Psoas muscle (tissue), 7 donors: ENCODE measurements at regions not wholly inside any gene's neighbourhood (a gene's known extent, or its start where the extent isn't known, plus 50 kb on each side); places are given as distances from the start of the nearest gene placed in this dataset.

Experiments used
- ATAC-seq, 4 donors: fragments of 200-7000 bp; cut with Tn5 transposase; one replicate each; pipeline ENCODE4 v1.9.1; 2020; ENCODE audit warnings: moderate library complexity in 3 of 4, mild to moderate bottlenecking in 2 of 4
- DNase-seq, 2 donors: peaks; one replicate each; pipeline ENCODE4 v3.0.0-alpha.2; 2020
- H3K27ac ChIP-seq: fragments of 200-600 bp; one replicate; pipeline ENCODE4 v1.8.0; 2022
- H3K27me3 ChIP-seq, 3 donors: fragments of 200-600 bp in 1 of 3; one replicate each; pipeline versions ENCODE4 v1.6.1 to v1.8.0; 2013 to 2022; ENCODE audit warnings: low read length in 2 of 3, mild to moderate bottlenecking in 2 of 3, moderate library complexity in 1 of 3; ENCODE audit not compliant: insufficient read depth in 3 of 3
- H3K36me3 ChIP-seq, 2 donors: fragments of 200-600 bp in 1 of 2; one replicate each; pipeline versions ENCODE4 v1.6.1 to v1.8.0; 2013 to 2022; ENCODE audit warnings: low read depth in 1 of 2, mild to moderate bottlenecking in 1 of 2, moderate library complexity in 1 of 2; ENCODE audit not compliant: insufficient read depth in 1 of 2
- H3K4me1 ChIP-seq: fragments of 200-600 bp; one replicate; pipeline ENCODE4 v1.8.0; 2022
- H3K4me3 ChIP-seq: fragments of 200-600 bp; one replicate; pipeline ENCODE4 v1.8.0; 2022; ENCODE audit warnings: mild to moderate bottlenecking
- H3K9me3 ChIP-seq: fragments of 200-600 bp; one replicate; pipeline ENCODE4 v1.8.0; 2022
- CTCF ChIP-seq: fragments of 200-600 bp; IDR thresholded peaks from one replicate; pipeline ENCODE4 v1.8.0; 2022; ENCODE audit warnings: antibody characterized with exemption
- WGBS, 3 donors: extraction: QIAGEN DNeasy Blood & Tissue Kit; methylation state at CpG; one replicate each; pipeline versions ENCODE4 v1.1.6 to v1.1.7; 2013; 5-methylcytosine and 5-hydroxymethylcytosine counted together
- intact Hi-C, 2 donors: fragments of 100-400 bp; cut with DNase I; formaldehyde crosslinking; loops; one replicate each; pipeline versions ENCODE4 v1.11.0 to v1.14.2; 2022
- donor health status: healthy with polysubstance abuse.
- donor health status: DM: no; HTN: no; CAD: no; lungs with moderate emphysema.
- donor health status: Bipolar disorder and iron deficiency.
- donor health status: healthy.
- donor health status: DM: yes; HTN: yes; CAD: no.
- donor health status: DM: no; HTN: no; CAD: no.
- donor health status: DM: yes; HTN: yes; CAD: no.

- intact Hi-C loops = no loop called here
- no peak overlapping the region for H3K4me3 ChIP-seq
- H3K27me3 ChIP-seq = no peaks in the 10 kb centered on the region
- no peaks in the 10 kb centered on the region for H3K9me3 ChIP-seq
- H3K4me1 ChIP-seq = no peaks in the 10 kb centered on the region
- H3K36me3 ChIP-seq = no peaks in the 10 kb centered on the region
- 53 to 65% (median 63%) methylated on average over 3 of the region's 3 CpGs for WGBS, 3 donors
- no peak overlapping the region for H3K27ac ChIP-seq
- ATAC-seq = no peak
- no peak for DNase-seq
- no peak for TF ChIP-seq CTCF
Measured at GRCh38 chr2:160736148-160737028, 242.8 kb upstream of the RBMS1 start.

- TF ChIP-seq CTCF = no peak
- no peak overlapping the region for H3K27ac ChIP-seq
- DNase-seq (no peak), ATAC-seq (no peak)
- H3K27me3 ChIP-seq = no peaks in the 10 kb centered on the region
- 62 to 69% (median 67%) methylated on average over 4 of the region's 4 CpGs for WGBS, 3 donors
- intact Hi-C loops = no loop called here
- H3K4me3 ChIP-seq = no peak overlapping the region
- H3K4me1 ChIP-seq = no peaks in the 10 kb centered on the region
- no peaks in the 10 kb centered on the region for H3K9me3 ChIP-seq
- no peaks in the 10 kb centered on the region for H3K36me3 ChIP-seq
Measured at GRCh38 chr2:160737247-160737646, 243.6 kb upstream of the RBMS1 start.

- Histone ChIP-seq H3K27ac (no peak overlapping the region), H3K4me3 (no peak overlapping the region), H3K9me3 (no peaks in the 10 kb centered on the region), H3K27me3 (no peaks in the 10 kb centered on the region), H3K4me1 (no peaks in the 10 kb centered on the region), H3K36me3 (no peaks in the 10 kb centered on the region)
- no peak for DNase-seq
- no peak for ATAC-seq
- TF ChIP-seq CTCF = no peak
- intact Hi-C loops = no loop called here
Measured at GRCh38 chr2:160741271-160741670, 247.7 kb upstream of the RBMS1 start.

GRCh38 chr2:160741815-160742214, 248.2 kb upstream of the RBMS1 start:
- TF ChIP-seq CTCF = no peak
- 90 to 95% (median 94%) methylated on average over 2 of the region's 2 CpGs for WGBS, 3 donors
- ATAC-seq = no peak
- Histone ChIP-seq H3K4me3 (no peak overlapping the region), H3K36me3 (no peaks in the 10 kb centered on the region), H3K27me3 (no peaks in the 10 kb centered on the region), H3K4me1 (no peaks in the 10 kb centered on the region), H3K27ac (no peak overlapping the region), H3K9me3 (no peaks in the 10 kb centered on the region)
- no peak for DNase-seq
- intact Hi-C loops = no loop called here

- peak in 1 of 4 donors; percentile 41 for ATAC-seq
- no peaks in the 10 kb centered on the region for H3K9me3 ChIP-seq
Measured at GRCh38 chr2:160742667-160743066, 249.1 kb upstream of the RBMS1 start.

More at GRCh38 chr2:160742667-160743066, 249.1 kb upstream of the RBMS1 start:
- WGBS, 3 donors = 87 to 95% (median 88%) methylated on average over 2 of the region's 2 CpGs
- Histone ChIP-seq H3K4me3 (no peak overlapping the region), H3K27ac (no peak overlapping the region), H3K36me3 (no peaks in the 10 kb centered on the region), H3K4me1 (no peaks in the 10 kb centered on the region), H3K27me3 (no peaks in the 10 kb centered on the region)
- no peak for TF ChIP-seq CTCF
- intact Hi-C loops = no loop called here
- peak in 1 of 2 donors; percentile 11 for DNase-seq
